K562 (cell line): ENCODE measurements at regions not wholly inside any gene's neighbourhood (a gene's known extent, or its start where the extent isn't known, plus 50 kb on each side); places are given as distances from the start of the nearest gene placed in this dataset.

Source experiments
- CCAR2 ChIP-seq: fragments of 200-400 bp; formaldehyde crosslinking; IDR thresholded peaks from 2 replicates; pipeline ENCODE4 v1.6.1; 2017; ENCODE audit warnings: mild to moderate bottlenecking, low read depth, low read length
- GTF2F1 ChIP-seq: IDR thresholded peaks from 2 replicates; pipeline ENCODE4 v1.6.1; 2011; ENCODE audit warnings: low read depth, low read length, improper control_type of control experiment
- ZBED1 ChIP-seq: IDR thresholded peaks from 2 replicates; pipeline ENCODE4 v1.6.1; 2014
- ZNF224 ChIP-seq: sonication (generic); formaldehyde crosslinking; IDR thresholded peaks from 2 replicates; pipeline ENCODE4 v1.8.0; 2022; ENCODE audit warnings: mild to moderate bottlenecking, missing genetic modification reagents
- TF ChIP-seq, protein P1 (sequence below): fragments of 450-650 bp; formaldehyde crosslinking; IDR thresholded peaks from 2 replicates; pipeline ENCODE4 v1.4.0; 2022; ENCODE audit warnings: missing genetic modification characterization

DNA sequence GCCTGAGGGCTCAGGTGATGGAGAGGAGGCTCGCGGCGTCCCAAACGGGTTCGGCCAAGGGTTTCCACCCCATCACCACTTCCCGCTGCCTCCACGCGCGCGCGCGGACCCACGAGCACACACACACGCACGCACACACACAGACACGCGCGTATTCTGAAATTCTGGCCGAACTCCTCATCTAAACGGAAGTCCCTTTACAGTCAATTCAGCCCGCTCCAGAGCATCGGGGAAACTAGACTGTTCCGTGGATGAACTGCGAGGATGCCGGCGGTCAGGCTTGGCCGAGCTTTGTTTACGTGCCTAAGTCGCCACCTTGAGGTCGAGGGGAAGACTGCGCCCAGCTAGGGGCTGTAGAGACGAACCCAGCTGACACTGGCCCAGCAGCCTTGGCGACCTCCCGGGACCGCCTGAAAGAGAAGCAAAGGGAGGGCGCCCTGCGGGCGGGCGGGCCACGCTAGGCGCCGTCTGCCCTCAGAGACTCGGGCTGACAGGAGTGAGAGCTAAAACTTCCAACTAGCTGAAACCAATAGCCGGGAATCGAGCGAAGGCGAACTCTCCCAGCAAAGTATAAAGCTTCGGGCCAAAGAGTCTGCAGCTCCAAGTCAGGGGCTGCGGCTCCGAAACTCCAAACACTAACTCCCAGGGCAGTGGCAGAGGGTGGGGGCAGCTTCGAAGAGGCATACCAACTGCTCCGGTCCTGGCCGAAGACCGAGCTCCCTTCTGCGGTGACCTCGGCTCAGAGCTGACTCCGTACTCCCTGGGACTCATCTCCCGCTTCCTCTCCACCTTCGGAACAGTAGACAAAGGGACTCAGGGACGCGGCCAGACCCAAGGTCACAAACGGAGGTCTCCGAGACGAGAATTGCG, 124.7 kb upstream of the C11orf58 start:
- TF ChIP-seq ZBED1: no peak
- TF ChIP-seq, protein P1, sequence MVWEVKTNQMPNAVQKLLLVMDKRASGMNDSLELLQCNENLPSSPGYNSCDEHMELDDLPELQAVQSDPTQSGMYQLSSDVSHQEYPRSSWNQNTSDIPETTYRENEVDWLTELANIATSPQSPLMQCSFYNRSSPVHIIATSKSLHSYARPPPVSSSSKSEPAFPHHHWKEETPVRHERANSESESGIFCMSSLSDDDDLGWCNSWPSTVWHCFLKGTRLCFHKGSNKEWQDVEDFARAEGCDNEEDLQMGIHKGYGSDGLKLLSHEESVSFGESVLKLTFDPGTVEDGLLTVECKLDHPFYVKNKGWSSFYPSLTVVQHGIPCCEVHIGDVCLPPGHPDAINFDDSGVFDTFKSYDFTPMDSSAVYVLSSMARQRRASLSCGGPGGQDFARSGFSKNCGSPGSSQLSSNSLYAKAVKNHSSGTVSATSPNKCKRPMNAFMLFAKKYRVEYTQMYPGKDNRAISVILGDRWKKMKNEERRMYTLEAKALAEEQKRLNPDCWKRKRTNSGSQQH (CRISPR knock-in tag): no peak
- no peak for TF ChIP-seq ZNF224
- no peak for TF ChIP-seq CCAR2
- TF ChIP-seq GTF2F1: no peak
